ENCODE measurements at regions not wholly inside any gene's neighbourhood (a gene's known extent, or its start where the extent isn't known, plus 50 kb on each side); places are given as distances from the start of the nearest gene placed in this dataset.

DNA sequence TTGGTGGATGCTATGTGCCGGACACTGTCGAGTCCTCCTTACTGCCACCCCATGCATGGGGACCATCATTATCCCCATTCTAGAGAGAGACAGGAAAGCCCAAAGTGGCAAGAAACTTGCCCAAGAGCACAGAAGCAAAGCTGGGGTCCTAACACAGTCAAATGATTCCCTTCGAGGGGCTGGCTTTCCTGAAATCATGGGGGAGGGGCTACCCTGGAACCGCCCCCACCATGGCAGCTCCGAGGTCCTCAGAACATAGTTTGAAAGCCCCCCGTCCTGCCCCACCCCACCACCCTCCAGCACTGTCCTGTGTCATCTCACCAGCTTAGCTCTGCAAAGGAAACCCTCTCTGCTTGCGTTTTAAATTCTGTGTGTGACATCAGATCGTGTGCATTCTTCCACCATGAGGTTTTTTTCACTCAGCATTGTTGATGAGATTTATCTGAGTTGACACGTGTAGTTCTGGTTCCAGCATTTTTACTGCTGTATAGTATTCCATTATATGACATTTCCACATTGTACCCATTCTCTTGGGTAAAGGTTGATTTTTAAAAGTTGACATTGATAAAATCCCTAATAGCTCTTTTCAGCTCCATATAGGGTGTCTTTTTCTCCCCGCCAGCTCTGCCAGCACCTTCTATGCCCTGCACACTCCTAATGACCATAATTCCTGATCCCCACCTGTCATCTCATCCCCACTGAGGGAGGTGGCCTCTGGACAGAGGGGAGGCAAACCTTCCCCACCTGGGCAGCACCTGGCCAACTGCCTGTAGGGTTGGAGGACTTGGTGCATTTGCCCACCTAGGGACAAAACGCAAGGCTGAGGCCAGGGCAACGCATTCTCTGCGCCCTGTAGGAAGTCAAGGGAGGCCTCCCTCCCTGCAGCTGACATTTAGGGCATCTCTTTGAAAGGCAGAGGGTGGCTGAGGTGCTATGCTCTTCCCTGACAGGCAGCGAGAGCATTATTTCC, 100.2 kb upstream of the GPR26 start:
- TF ChIP-seq, protein P1, sequence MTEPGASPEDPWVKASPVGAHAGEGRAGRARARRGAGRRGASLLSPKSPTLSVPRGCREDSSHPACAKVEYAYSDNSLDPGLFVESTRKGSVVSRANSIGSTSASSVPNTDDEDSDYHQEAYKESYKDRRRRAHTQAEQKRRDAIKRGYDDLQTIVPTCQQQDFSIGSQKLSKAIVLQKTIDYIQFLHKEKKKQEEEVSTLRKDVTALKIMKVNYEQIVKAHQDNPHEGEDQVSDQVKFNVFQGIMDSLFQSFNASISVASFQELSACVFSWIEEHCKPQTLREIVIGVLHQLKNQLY (CRISPR knock-in tag; IDR thresholded peaks at IDR 0.05), result no peak
- TF ChIP-seq ZNF589 (CRISPR knock-in tag; conservative IDR thresholded peaks at IDR 0.05), result no peak
- no peak for TF ChIP-seq RAD21 (CRISPR knock-in tag; IDR thresholded peaks at IDR 0.05)
- TF ChIP-seq, protein P2, sequence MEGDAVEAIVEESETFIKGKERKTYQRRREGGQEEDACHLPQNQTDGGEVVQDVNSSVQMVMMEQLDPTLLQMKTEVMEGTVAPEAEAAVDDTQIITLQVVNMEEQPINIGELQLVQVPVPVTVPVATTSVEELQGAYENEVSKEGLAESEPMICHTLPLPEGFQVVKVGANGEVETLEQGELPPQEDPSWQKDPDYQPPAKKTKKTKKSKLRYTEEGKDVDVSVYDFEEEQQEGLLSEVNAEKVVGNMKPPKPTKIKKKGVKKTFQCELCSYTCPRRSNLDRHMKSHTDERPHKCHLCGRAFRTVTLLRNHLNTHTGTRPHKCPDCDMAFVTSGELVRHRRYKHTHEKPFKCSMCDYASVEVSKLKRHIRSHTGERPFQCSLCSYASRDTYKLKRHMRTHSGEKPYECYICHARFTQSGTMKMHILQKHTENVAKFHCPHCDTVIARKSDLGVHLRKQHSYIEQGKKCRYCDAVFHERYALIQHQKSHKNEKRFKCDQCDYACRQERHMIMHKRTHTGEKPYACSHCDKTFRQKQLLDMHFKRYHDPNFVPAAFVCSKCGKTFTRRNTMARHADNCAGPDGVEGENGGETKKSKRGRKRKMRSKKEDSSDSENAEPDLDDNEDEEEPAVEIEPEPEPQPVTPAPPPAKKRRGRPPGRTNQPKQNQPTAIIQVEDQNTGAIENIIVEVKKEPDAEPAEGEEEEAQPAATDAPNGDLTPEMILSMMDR (CRISPR knock-in tag; IDR thresholded peaks at IDR 0.05), result no peak
- no peak for TF ChIP-seq ZFY (CRISPR knock-in tag; IDR thresholded peaks at IDR 0.05)
- no peak for TF ChIP-seq ZFP36 (IDR thresholded peaks at IDR 0.05; ENCODE audit: borderline replicate concordance, low read depth, low read length, partially characterized antibody)
- no peak for TF ChIP-seq GABPA (IDR thresholded peaks at IDR 0.05; ENCODE audit: low read depth, low read length)
- TF ChIP-seq GABPA (CRISPR knock-in tag; IDR thresholded peaks at IDR 0.05; ENCODE audit: low read depth), result no peak
- TF ChIP-seq, protein P3, sequence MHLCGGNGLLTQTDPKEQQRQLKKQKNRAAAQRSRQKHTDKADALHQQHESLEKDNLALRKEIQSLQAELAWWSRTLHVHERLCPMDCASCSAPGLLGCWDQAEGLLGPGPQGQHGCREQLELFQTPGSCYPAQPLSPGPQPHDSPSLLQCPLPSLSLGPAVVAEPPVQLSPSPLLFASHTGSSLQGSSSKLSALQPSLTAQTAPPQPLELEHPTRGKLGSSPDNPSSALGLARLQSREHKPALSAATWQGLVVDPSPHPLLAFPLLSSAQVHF (CRISPR knock-in tag; IDR thresholded peaks at IDR 0.05), result no peak
- TF ChIP-seq, protein P4, sequence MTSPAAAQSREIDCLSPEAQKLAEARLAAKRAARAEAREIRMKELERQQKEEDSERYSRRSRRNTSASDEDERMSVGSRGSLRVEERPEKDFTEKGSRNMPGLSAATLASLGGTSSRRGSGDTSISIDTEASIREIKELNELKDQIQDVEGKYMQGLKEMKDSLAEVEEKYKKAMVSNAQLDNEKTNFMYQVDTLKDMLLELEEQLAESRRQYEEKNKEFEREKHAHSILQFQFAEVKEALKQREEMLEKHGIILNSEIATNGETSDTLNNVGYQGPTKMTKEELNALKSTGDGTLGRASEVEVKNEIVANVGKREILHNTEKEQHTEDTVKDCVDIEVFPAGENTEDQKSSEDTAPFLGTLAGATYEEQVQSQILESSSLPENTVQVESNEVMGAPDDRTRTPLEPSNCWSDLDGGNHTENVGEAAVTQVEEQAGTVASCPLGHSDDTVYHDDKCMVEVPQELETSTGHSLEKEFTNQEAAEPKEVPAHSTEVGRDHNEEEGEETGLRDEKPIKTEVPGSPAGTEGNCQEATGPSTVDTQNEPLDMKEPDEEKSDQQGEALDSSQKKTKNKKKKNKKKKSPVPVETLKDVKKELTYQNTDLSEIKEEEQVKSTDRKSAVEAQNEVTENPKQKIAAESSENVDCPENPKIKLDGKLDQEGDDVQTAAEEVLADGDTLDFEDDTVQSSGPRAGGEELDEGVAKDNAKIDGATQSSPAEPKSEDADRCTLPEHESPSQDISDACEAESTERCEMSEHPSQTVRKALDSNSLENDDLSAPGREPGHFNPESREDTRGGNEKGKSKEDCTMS (CRISPR knock-in tag; conservative IDR thresholded peaks at IDR 0.05), result no peak
- TF ChIP-seq POLR2A (IDR thresholded peaks at IDR 0.05; ENCODE audit: insufficient read depth in 1 of 2, low read depth in 2 of 2, low read length in 2 of 2), result no peak
- TF ChIP-seq NCOA5 (CRISPR knock-in tag; IDR thresholded peaks at IDR 0.05), result no peak
- no peak for TF ChIP-seq ZNF652 (CRISPR knock-in tag; IDR thresholded peaks at IDR 0.05; ENCODE audit: borderline replicate concordance, low read depth)
- no peak for TF ChIP-seq FOSL1 (CRISPR knock-in tag; IDR thresholded peaks at IDR 0.05; ENCODE audit: borderline replicate concordance)

Measured in HepG2 (cell line).